ENCODE measurements at regions not wholly inside any gene's neighbourhood (a gene's known extent, or its start where the extent isn't known, plus 50 kb on each side); places are given as distances from the start of the nearest gene placed in this dataset.

GRCh38 chr22:48082284-48082683, 1319.8 kb downstream of the TBC1D22A start:
- no peaks in the 10 kb centered on the region for H3K9me2 ChIP-seq (replicated peaks; ENCODE audit: insufficient read depth, low read length)
- H3K79me2 ChIP-seq (ENCODE audit: insufficient read depth, low read length) = no peaks in the 10 kb centered on the region
- no peak overlapping the region for H3K4me3 ChIP-seq (ENCODE audit: insufficient read depth, low read length, poor library complexity, severe bottlenecking)
- H3K4me2 ChIP-seq (ENCODE audit: low read depth, low read length, poor library complexity, severe bottlenecking) = no peak overlapping the region
- no peaks in the 10 kb centered on the region for H3K9me3 ChIP-seq (ENCODE audit: insufficient read depth, low read length)
- H3K27me3 ChIP-seq (ENCODE audit: low read length) = no peaks in the 10 kb centered on the region
- H3F3A ChIP-seq (ENCODE audit: insufficient read depth) = peaks cover 27% of the 10 kb centered on the region
- H3K36me3 ChIP-seq (ENCODE audit: low read length) = no peaks in the 10 kb centered on the region
- no peak overlapping the region for H2AFZ ChIP-seq (ENCODE audit: low read depth, low read length, severe bottlenecking)
- no peak overlapping the region for H3K27ac ChIP-seq (ENCODE audit: low read depth, low read length)
- TF ChIP-seq CTCF (IDR thresholded peaks at IDR 0.05; ENCODE audit: insufficient read depth, low read length, poor library complexity, severe bottlenecking) (no peak), EZH2phosphoT487 (conservative IDR thresholded peaks at IDR 0.05; ENCODE audit: low read length) (no peak)
- no peak overlapping the region for H3K9ac ChIP-seq (ENCODE audit: low read length)
- no peaks in the 10 kb centered on the region for H4K20me1 ChIP-seq (ENCODE audit: low read depth, low read length)

GRCh38 chr22:48081281-48081680, 1318.8 kb downstream of the TBC1D22A start:
- H3K79me2 ChIP-seq (ENCODE audit: insufficient read depth, low read length) = no peaks in the 10 kb centered on the region
- H3K27ac ChIP-seq (ENCODE audit: low read depth, low read length) = no peak overlapping the region
- H3F3A ChIP-seq (ENCODE audit: insufficient read depth) = peaks cover 27% of the 10 kb centered on the region
- no peaks in the 10 kb centered on the region for H3K9me3 ChIP-seq (ENCODE audit: insufficient read depth, low read length)
- H2AFZ ChIP-seq (ENCODE audit: low read depth, low read length, severe bottlenecking) = no peak overlapping the region
- H3K4me3 ChIP-seq (ENCODE audit: insufficient read depth, low read length, poor library complexity, severe bottlenecking) = no peak overlapping the region
- H3K9me2 ChIP-seq (replicated peaks; ENCODE audit: insufficient read depth, low read length) = no peaks in the 10 kb centered on the region
- H4K20me1 ChIP-seq (ENCODE audit: low read depth, low read length) = no peaks in the 10 kb centered on the region
- no peaks in the 10 kb centered on the region for H3K27me3 ChIP-seq (ENCODE audit: low read length)
- no peak overlapping the region for H3K9ac ChIP-seq (ENCODE audit: low read length)
- no peaks in the 10 kb centered on the region for H3K36me3 ChIP-seq (ENCODE audit: low read length)
- no peak for TF ChIP-seq CTCF (IDR thresholded peaks at IDR 0.05; ENCODE audit: insufficient read depth, low read length, poor library complexity, severe bottlenecking)
- no peak for TF ChIP-seq EZH2phosphoT487 (conservative IDR thresholded peaks at IDR 0.05; ENCODE audit: low read length)
- H3K4me2 ChIP-seq (ENCODE audit: low read depth, low read length, poor library complexity, severe bottlenecking) = no peak overlapping the region

- no peaks in the 10 kb centered on the region for H3K36me3 ChIP-seq (ENCODE audit: low read length)
- no peaks in the 10 kb centered on the region for H3K9me2 ChIP-seq (replicated peaks; ENCODE audit: insufficient read depth, low read length)
- peak overlapping the region; percentile 85 for H3K27ac ChIP-seq (ENCODE audit: low read depth, low read length)
- H3K4me2 ChIP-seq (ENCODE audit: low read depth, low read length, poor library complexity, severe bottlenecking) = peak overlapping the region; percentile 50
- H3K27me3 ChIP-seq (ENCODE audit: low read length) = no peaks in the 10 kb centered on the region
- TF ChIP-seq CTCF (IDR thresholded peaks at IDR 0.05; ENCODE audit: insufficient read depth, low read length, poor library complexity, severe bottlenecking) = no peak
- 0 out of 2 replicates have a peak, but pooled peaks have one; percentile 69 for TF ChIP-seq EZH2phosphoT487 (conservative IDR thresholded peaks at IDR 0.05; ENCODE audit: low read length)
- no peak overlapping the region for H3K9ac ChIP-seq (ENCODE audit: low read length)
- H3K79me2 ChIP-seq (ENCODE audit: insufficient read depth, low read length) = no peaks in the 10 kb centered on the region
- no peak overlapping the region for H2AFZ ChIP-seq (ENCODE audit: low read depth, low read length, severe bottlenecking)
- H3F3A ChIP-seq (ENCODE audit: insufficient read depth) = peaks cover 27% of the 10 kb centered on the region
- no peaks in the 10 kb centered on the region for H4K20me1 ChIP-seq (ENCODE audit: low read depth, low read length)
- no peak overlapping the region for H3K4me3 ChIP-seq (ENCODE audit: insufficient read depth, low read length, poor library complexity, severe bottlenecking)
- H3K9me3 ChIP-seq (ENCODE audit: insufficient read depth, low read length) = no peaks in the 10 kb centered on the region
These were observed 1318.1 kb downstream of the TBC1D22A start for GRCh38 chr22:48080316-48081165.
